T-helper 2 cell (primary cell): ENCODE measurements at regions not wholly inside any gene's neighbourhood (a gene's known extent, or its start where the extent isn't known, plus 50 kb on each side); places are given as distances from the start of the nearest gene placed in this dataset.
A peak's percentile ranks its signal among the peaks of the same experiment; 100 is the strongest.
"Not testable (repeated sequence)": the region's sequence is repeated elsewhere in the genome, so short reads cannot be mapped to it uniquely, and the experiment has no call there.

Experiments used
- DNase-seq, 5 experiments: peaks; one replicate each; pipeline versions ENCODE4 v3.0.0 to v3.0.0-alpha.2; 2012 to 2022

DNA sequence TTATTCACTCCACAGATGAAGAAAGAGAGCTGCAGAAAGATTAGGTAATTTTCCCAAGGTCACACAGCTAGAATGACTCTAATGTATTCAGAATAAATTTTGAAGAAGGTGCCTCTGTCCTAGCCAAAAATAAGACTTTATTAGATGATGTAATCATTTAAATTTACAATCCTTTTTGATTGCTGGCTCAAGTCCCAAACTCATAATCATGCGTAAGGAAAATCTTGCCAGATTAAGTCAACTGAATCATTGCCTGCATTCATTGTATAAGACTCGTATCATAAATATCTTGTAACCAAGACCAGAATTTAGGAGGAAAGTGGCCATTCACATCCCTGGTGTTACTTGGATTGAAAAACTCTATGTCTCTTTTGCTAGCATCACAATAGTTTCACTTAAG is 53.1 kb upstream of the STK39 start:
- DNase-seq, result no peak

DNA sequence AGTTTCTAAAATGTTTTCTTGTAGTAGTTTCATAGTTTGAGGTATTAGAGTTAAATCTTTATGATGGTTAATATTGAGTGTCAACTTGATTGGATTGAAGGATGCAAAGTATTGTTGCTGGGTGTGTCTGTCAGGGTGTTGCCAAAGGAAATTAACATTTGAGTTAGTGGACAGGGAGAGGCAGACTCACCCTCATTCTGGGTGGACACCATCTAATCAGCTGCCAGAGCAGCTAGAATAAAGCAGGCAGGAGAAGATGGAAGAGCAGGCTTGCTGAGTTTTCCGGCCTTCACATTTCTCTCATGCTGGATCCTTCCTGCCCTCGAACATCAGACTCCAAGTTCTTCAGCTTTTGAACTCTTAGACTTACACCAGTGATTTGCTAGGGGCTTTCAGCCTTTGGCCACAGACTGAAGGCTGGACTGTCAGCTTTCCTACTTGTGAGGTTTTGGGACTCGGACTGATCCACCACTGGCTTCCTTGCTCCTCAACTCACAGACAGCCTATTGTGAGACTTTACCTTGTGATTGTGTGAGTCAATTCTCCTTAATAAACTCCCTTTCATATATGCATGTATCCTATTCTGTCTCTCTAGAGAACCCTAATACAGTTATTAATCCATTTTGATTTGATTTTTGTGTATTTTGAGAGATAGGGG is 56.8 kb upstream of the STK39 start:
- no peak for DNase-seq

DNA sequence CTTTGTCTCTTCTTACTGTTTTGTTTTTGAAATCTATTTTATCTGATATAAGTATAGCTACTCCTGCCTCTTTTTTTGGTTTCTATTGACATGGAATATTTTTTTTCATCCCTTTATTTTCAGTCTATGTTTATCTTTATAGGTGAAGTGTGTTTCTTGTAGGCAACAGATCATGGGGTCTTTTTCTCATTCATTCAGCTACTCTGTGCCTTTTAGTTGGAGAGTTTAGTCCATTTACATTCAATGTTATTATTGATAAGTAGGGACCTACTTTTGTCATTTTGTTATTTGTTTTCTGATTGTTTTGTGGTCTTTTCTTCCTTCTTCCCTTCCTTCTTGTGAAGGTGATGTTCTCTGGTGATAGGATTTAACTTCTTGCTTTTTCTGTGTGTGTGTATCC is 60.0 kb upstream of the STK39 start:
- DNase-seq, result no peak

DNA sequence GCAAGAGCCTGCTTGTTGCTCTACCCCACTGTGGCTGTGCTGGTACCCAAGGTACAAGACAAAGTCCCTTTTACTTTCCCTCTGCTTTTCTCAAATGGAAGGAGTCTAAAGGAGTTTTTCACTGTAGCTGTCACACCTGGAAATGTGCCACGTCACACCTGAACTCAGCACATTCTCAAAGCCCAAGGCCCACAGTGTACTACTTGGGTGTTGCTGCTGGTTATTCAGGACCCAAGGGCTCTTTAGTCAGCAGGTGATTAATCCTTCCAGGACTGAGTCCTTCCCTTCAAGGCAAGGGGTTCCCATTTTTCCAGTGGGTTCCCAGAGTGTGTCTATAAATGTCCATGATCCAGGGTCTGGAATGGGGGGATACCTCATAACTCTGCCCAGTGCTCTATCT is 63.2 kb upstream of the STK39 start:
- DNase-seq, result no peak

DNA sequence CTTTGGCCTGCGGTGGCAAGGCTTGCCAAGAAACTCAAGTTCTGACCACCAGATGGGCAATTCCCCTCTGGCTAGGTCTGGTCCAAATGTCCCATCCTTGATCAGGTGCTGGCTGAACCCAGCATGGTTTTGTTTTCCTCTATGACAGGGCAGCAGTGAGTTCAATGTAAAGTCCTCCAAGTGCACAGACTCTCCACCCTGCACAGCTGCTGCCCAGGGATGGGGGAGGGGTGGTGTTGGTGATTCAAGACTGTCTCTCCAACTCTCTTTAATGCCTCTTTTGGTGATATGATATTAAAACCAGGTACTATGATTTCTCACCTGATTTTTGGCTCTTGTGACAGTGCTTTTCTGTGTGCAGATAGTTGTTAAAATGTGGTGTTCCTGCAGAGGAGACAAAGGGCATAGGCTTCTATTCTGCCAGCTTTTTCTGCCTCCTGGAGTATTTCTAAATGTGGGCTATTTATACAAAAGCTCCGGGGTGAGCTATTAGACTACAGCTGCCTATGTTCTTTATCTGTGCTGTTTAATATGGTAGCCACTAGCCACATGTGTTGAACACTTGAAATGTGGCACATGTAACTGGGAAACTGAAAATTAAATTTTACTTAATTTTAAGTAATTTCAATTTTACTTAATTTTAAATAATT is 64.0 kb upstream of the STK39 start:
- no peak for DNase-seq

DNA sequence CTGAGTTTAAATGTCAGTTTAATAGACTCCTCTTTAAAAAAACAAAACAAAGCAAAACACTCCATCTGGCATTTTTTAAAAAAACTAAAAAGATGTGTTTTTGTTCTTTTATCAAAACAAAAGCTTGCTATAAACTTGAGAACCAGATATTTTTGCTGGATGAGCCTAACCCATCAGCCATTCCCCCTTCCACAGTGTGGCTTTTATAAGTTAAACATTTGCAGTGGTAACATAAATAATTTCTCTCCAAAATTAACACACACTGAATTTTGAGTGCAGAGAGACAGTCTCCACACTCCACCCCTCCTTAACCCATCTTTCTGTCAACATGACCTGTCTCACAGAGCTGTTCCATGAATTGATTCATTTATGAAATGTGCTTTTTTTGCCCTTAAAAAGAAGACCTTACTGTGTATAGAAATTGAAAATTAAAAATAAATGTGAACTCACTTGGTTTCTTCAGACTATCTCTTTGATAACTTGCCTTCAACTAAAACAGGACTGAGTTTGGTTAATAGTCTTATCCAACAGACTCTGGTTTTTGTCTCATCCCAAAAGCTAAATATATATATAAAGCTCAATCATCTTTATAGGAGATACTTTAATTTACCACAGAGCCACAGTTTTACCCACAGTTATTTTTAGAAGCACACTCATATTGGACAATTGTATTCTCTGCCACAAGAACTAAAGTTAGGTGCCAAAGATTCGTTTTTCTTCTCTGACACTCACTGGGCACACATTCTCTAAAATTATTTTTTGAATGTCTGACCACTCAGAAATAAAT is 64.8 kb upstream of the STK39 start:
- no peak for DNase-seq

DNA sequence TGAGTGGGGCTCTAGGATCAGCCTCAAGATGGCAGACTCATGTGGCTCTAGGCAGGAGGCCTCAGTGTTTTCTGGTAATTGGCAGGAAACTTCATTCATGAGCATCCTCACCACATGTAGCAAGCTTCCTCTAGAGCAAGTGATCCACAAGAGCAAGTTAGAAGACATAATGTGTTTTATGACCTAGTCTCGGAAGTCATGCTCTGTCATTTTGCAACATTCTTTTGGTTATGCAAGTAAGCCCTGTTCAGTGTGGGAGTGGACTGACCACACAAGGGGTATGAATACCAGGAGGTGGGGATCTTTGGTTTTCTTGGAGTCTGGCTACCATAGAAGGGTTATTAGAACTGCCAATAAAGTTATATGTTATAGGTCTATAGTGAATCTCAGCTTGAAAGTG is 66.8 kb upstream of the STK39 start:
- DNase-seq, result no peak

DNA sequence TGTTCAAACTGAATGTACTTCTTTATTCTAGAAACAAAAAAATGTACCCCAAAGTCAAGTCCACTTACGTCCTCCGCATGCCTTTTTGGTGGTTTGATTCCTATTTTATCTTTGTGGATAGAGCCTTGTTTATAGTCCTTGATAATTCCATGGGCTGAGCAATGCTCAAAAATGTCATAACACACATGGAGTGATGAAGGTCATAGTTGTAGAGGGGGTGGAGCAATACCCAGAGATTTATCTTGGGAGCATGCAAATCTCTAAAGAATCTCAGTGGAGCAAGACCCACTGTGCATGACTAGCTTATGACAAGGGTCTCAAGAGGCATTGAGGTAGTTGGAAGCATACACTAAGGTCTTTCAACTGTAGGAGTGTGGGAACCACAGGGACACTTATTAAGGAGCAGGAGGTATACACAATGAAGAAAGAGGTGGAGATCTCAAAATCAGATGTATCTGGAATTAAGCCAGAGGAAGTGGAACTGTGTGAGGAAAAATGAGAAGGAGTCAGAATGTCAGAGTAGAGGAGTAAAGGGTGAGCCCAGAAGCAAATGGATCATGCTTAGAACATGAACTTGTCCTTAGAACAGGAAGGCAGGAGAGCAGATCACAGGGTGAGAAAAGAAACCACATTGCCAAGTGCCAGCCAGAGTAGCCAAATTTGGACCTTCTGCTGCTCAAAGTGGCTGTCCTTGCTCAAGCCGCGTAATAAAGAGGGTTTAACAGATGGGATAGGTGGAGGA is 68.1 kb upstream of the STK39 start:
- no peak for DNase-seq

DNA sequence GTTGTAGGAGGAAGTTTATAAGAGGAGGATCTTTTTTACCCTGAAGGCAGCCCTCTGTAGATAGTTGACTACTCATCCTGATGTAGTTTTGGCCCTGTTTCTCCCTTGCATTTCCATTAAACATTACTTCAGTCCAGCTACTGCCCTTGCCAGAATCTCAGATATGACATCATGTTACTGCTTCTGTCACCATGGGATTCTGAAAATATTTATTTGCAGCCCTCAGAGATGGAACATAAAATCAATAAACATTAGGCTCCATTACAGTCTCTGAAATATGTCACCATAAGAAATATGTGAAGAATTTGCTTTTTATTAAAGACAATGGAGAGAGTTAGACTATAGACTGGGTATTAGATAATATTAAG is 68.7 kb upstream of the STK39 start:
- no peak for DNase-seq

DNA sequence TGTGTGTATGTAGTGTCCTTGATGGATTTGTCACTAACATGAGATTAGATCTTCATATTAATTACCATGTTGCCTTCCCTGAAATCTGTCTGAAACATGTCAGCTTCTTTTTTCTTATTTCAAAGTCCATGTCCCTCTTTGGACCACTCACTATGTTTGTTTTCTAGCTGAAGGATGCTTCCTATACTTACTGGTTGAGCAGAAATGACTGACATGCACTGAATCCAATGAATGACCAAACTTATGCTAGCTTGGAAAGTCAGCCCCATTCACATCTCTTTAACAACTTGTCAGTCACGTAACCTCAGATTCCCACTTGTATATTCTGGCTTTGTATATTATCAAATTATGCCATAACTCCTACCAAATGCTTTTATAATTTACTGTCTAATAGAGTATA is 69.9 kb upstream of the STK39 start:
- no peak for DNase-seq

DNA sequence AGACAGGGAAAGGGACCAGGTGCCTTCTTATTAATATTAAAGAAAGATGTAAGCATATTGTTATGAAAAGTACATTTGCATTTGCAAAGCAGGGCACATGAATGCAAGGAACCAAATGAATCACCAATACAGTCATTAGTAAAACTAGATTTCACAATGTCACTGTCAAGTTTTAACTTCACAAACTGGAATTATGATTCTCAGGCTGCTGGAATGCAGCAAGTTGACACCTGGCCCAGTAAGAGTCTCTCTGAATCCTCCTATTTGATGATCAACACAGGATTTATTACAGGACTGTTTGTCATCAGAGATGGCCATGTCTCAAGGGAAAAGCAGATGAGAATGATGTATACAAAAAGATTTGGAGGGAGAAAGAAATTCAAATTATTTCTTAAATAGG is 72.9 kb upstream of the STK39 start:
- DNase-seq, result no peak

DNA sequence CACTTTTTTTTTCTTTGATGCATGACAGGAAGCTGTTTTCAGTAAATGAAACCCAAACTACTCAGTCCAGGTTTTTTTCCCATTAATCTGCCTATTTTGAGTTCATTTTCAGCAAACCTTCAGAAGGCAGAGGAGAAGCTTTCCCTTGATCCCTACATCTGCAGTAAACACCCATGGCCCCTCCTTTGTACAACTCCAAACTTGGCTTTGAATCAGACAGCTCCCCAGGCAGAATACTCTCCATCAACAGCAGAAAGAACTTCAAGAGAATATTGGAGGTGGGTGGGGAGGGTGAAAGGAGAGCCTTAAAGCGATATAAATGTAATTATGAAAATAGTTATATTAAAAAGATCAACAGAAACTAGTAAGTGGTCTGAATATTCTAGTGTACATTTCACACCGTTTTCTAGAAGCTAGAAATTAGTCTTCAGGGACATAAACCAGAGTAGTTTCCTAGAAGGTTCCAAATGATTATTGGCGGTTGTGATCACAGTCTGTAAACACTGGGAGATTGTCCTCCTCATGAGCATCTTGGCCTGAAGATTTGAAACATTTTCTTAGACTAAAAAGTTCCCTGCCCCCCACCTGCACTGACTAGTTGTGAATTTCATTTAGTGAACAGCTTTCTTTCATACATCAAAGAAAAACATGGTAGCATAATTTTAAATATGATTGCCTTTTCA is 75.1 kb upstream of the STK39 start:
- DNase-seq, result no peak

DNA sequence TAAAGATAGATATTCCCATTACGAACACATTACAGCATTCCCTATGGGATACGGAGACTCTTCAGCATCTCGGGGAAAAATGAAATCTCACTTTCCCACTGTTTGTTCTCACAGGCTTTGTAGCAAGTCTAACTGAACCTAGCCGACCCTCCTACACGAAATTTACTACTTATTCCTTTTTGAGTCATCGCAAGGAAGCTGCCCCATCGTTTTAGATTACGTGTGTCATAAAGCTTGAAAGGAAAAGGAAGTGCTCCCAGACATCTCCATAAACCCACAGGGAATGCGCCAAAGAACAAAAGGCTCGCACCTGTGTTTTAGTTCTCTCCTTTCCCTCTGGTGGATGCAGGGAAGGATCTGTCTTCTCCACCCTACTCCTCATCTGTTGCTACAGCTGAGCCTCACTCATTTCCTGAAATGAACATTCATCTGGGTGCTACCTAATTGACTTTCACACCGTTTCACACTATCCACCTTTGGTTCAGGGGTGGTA is 76.2 kb upstream of the STK39 start:
- peak in 1 of 5 experiments; percentile 50 for DNase-seq

DNA sequence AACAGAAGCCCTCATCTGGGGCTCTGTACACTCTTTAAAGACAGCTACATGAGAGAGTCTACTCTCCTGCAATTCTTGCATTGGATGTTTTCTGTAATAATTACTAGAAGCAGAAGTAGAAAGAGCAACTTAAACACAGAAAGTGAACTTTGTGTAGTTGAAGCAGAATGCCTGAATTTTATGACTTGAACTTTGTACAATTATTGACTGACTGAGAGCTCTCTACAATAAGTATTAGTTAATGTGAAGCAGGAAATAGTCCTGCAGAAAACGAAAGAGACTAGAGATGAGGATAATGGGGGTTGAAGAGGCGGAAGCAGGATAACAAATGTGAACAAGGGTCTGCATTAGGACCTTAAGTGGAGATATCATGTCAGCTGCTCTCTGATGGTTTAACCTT is 79.2 kb upstream of the STK39 start:
- no peak for DNase-seq

DNA sequence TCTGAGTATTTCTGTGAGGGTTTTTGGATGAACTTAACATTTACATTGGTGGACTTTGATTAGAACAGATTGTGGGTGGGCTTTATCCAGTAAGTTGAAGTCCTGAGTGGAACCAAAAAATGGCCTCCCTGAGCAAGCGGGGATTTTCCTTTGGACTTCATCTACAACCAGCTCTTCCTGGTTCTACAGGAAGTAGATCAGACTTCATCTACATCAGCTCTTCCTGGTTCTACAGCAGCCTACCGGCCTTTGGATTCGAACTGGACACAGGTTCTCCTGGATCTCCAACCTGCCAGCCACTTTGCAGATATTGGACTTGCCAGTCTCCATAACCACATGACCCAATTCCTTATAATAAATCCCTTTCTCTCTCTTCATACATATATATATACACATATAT is 79.9 kb upstream of the STK39 start:
- DNase-seq, result no peak

DNA sequence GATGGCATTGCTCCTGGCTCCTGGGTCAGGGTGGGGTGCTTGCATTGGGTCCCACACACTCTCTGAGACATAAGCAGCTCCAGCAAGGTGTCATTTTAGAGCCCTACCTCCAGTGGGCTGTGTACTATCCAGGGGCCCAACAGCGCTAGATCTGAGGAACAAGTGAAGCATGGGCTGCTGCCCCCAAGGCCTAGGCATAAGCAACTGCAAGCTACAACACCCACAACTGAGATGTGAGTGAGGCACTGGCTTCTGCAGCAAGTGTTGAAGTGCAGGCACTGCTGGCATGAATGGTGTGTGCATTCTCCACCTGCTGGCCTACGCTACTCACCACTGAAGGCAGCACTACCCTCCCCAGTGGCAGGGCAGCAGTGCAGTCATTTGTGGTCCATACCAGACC is 81.0 kb upstream of the STK39 start:
- no peak for DNase-seq

DNA sequence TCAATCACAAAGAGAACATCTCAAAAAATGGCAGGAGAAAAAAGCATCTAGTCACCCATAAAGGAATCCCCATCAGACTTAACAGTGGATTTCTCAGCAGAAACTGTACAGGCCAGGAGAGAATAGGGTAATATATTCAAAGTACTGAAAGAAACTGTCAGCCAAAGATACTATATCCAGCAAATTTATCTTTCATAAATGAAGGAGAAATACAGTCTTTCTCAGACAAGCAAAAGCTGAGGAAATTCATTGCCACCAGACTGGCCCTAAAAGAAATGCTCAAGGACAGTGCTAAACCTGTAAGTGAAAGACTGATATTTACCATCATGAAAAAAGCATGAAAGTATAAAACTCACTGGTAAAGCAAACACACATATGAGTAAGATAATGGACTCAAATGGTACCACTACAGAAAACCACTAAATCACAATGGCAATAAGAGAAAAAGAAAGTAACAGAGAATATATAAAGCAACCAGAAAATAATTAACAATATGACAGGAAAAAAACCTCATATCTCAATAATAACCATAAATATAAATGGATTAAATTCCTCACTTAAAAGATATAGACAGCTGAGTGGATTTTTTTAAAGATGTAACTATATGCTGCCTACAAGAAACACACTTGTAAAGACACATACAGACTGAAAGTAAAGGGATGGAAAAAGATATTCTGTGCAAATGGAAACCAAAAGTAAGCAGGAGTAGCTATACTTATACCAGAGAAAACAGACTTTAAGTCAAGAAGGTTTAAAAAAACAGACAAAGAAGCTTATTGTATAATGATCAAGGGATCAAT is 83.4 kb upstream of the STK39 start:
- peak in 1 of 5 experiments; percentile 14 for DNase-seq

DNA sequence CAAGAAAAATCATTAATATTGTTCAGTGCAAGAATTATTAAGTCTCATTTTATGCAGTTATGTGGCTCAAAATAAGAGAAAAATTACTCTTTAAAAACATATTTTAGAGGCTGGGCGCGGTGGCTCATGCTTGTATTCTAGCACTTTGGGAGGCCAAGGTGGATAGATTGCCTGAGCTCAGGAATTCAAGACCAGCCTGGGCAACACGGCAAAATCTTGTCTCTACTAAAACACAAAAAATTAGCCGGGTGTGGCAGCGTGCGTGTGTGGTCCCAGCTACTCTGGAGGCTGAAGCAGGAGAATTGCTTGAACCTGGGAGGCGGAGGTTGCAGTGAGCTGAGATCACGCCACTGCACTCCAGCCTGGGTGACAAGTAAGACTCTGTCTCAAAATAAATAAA is 87.9 kb upstream of the STK39 start:
- not testable (repeated sequence) for DNase-seq

DNA sequence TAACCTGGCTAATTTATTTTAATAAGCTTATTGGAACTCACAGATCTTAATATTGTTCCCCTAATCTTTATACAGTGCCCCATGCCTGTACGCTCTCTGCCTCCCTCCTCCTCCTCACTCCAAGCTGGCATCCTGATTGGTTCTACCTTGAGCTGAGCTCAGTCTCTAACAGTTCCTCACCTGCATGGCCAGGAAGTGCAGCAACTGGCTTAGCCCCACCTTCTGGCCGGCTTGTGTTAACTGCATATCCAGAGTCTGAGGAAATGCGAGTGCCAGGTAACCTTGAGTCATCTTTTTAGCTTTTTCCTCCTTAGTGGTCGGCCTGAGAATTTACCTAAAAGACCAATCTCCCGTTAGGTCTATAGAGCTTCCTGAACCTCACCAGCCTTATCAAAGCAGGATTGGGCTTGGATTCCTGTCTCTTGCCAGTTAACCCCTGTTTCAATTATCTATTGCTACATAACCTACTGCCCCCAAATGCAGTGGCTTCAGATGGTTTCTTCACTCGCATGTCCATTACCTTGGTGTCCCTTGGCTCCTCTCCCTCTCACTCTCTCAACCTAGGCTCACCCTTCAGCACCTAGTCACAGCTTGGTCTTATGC is 89.5 kb upstream of the STK39 start:
- peak in 3 of 5 experiments; percentile 9 to 75 (median 29) for DNase-seq

DNA sequence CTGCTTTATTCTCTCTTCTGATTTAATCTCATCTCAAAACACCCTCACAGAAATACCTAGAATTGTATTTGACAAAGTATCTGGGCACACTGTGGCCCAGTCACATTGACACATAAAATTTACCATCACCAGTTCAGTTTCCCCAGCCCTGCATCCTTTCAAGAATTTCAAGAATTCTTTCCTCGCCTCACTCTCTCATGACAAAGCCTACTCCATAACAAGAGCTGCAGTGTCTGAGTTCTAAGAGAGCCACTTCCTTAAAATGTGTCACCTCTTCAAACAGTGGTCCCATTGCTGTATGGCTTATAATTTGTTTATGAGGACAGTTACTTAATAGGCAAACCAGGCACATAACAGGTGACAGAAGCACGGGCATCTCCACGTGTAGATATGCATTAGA is 90.9 kb upstream of the STK39 start:
- DNase-seq, result no peak

DNA sequence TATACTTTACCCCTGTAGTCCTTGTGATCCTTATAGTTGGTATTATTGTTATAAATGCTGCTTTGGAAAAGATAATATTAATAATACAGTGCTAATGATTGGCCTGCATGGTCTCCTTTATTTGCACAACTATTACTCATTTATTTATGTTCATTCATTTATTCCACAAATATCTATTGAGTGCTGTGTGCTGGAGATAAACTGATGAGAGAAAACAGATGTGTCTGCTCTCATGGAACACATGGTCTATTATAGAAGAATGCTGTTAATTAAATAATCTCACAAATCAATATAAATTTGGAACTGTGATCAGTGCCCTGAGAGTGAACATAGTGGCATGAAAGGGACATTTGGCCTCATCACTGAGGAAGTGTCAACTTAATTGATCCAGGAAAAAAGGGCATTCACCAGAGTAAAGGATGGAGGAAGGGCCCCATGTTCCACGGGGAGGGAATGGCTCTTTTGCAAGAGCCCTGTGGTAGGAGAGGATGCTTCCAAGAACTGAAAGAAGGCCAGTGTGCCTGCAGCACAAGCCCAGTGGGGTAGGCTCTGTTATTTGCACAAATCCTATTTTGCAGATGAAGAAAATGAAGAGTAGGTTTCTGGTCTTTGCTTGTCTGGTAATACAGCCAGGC is 91.5 kb upstream of the STK39 start:
- no peak for DNase-seq
